ENCODE measurements at regions not wholly inside any gene's neighbourhood (a gene's known extent, or its start where the extent isn't known, plus 50 kb on each side); places are given as distances from the start of the nearest gene placed in this dataset.
"Not testable (repeated sequence)": the region's sequence is repeated elsewhere in the genome, so short reads cannot be mapped to it uniquely, and the experiment has no call there.

- H3K36me3 Mint-ChIP-seq = no peaks in the 10 kb centered on the region
- intact Hi-C loops (cut with micrococcal nuclease) = no loop called here
- DNase-seq = no peak
- no peak overlapping the region for H3K27ac Mint-ChIP-seq
- ChIA-PET CTCF (interaction anchor here (1.3 kb wide), 1 partner anchor 21 kb away, joined by 3 read pairs; no protein-coding TSS in a partner anchor), POLR2A (no interaction called here)
- H3K9me3 Mint-ChIP-seq = no peaks in the 10 kb centered on the region
- H3K27me3 Mint-ChIP-seq = peaks cover under 1% of the 10 kb centered on the region
- no peaks in the 10 kb centered on the region for H3K4me1 Mint-ChIP-seq (ENCODE audit: low read depth)
- no peak overlapping the region for H3K4me3 Mint-ChIP-seq
These were observed 138.6 kb upstream of the GPR101 start for GRCh38 chrX:137172317-137172948.

- H3K9me3 Mint-ChIP-seq = no peaks in the 10 kb centered on the region
- no peaks in the 10 kb centered on the region for H3K36me3 Mint-ChIP-seq
- no peak overlapping the region for H3K4me3 Mint-ChIP-seq
- intact Hi-C loops (cut with micrococcal nuclease) = no loop called here
- CTCF ChIA-PET = no interaction called here
- H3K27me3 Mint-ChIP-seq = peaks cover 2% of the 10 kb centered on the region
- POLR2A ChIA-PET = no interaction called here
- DNase-seq = no peak
- H3K4me1 Mint-ChIP-seq (ENCODE audit: low read depth) = no peaks in the 10 kb centered on the region
- no peak overlapping the region for H3K27ac Mint-ChIP-seq
These were observed 137.8 kb upstream of the GPR101 start for GRCh38 chrX:137171626-137172025.

- H3K27me3 Mint-ChIP-seq = peaks cover 3% of the 10 kb centered on the region
- H3K27ac Mint-ChIP-seq = no peak overlapping the region
- no peaks in the 10 kb centered on the region for H3K9me3 Mint-ChIP-seq
- H3K4me1 Mint-ChIP-seq (ENCODE audit: low read depth) = no peaks in the 10 kb centered on the region
- ChIA-PET CTCF (interaction anchor here (1.0 to 1.3 kb wide), 2 partner anchors 12 to 27 kb away, joined by 3 to 4 read pairs; no protein-coding TSS in a partner anchor), POLR2A (no interaction called here)
- intact Hi-C loops (cut with micrococcal nuclease) = no loop called here
- no peaks in the 10 kb centered on the region for H3K36me3 Mint-ChIP-seq
- DNase-seq = peak; percentile 17
- no peak overlapping the region for H3K4me3 Mint-ChIP-seq
These were observed 132.8 kb upstream of the GPR101 start for GRCh38 chrX:137166591-137166990.

GRCh38 chrX:137164329-137164728 lies 130.5 kb upstream of the GPR101 start:
- H3K9me3 Mint-ChIP-seq = no peaks in the 10 kb centered on the region
- no peak overlapping the region for H3K27ac Mint-ChIP-seq
- CTCF ChIA-PET = no interaction called here
- no peaks in the 10 kb centered on the region for H3K4me1 Mint-ChIP-seq (ENCODE audit: low read depth)
- DNase-seq = no peak
- intact Hi-C loops (cut with micrococcal nuclease) = no loop called here
- H3K27me3 Mint-ChIP-seq = peaks cover 4% of the 10 kb centered on the region
- H3K36me3 Mint-ChIP-seq = no peaks in the 10 kb centered on the region
- H3K4me3 Mint-ChIP-seq = no peak overlapping the region
- POLR2A ChIA-PET = no interaction called here

GRCh38 chrX:137151403-137151802 lies 117.6 kb upstream of the GPR101 start:
- CTCF ChIA-PET = no interaction called here
- intact Hi-C loops (cut with micrococcal nuclease) = no loop called here

GRCh38 chrX:137143864-137144263 lies 110.1 kb upstream of the GPR101 start:
- no peaks in the 10 kb centered on the region for H3K36me3 Mint-ChIP-seq
- DNase-seq = no peak
- POLR2A ChIA-PET = no interaction called here
- peaks cover 6% of the 10 kb centered on the region for H3K27me3 Mint-ChIP-seq
- H3K27ac Mint-ChIP-seq = no peak overlapping the region
- intact Hi-C loops (cut with micrococcal nuclease) = no loop called here
- H3K4me1 Mint-ChIP-seq (ENCODE audit: low read depth) = no peaks in the 10 kb centered on the region
- H3K9me3 Mint-ChIP-seq = no peaks in the 10 kb centered on the region
- CTCF ChIA-PET = no interaction called here
- H3K4me3 Mint-ChIP-seq = no peak overlapping the region

More at GRCh38 chrX:137151403-137151802, 117.6 kb upstream of the GPR101 start:
- no peak overlapping the region for H3K27ac Mint-ChIP-seq
- no peak overlapping the region for H3K4me3 Mint-ChIP-seq
- POLR2A ChIA-PET = no interaction called here
- peaks cover 19% of the 10 kb centered on the region for H3K27me3 Mint-ChIP-seq
- no peaks in the 10 kb centered on the region for H3K36me3 Mint-ChIP-seq
- no peaks in the 10 kb centered on the region for H3K9me3 Mint-ChIP-seq
- no peak for DNase-seq
- no peaks in the 10 kb centered on the region for H3K4me1 Mint-ChIP-seq (ENCODE audit: low read depth)

- H3K36me3 Mint-ChIP-seq; intact Hi-C loops (cut with micrococcal nuclease); DNase-seq; H3K4me3 Mint-ChIP-seq; CTCF ChIA-PET; H3K27ac Mint-ChIP-seq; H3K4me1 Mint-ChIP-seq (ENCODE audit: low read depth); H3K27me3 Mint-ChIP-seq; H3K9me3 Mint-ChIP-seq; POLR2A ChIA-PET: not testable (repeated sequence)
These were observed 88.9 kb upstream of the GPR101 start for GRCh38 chrX:137122651-137123050.

GRCh38 chrX:137119049-137119448 lies 85.3 kb upstream of the GPR101 start:
- no peak for DNase-seq
- ChIA-PET POLR2A (no interaction called here), CTCF (no interaction called here)
- Mint-ChIP-seq H3K4me1 (ENCODE audit: low read depth) (no peaks in the 10 kb centered on the region), H3K27me3 (peaks cover 13% of the 10 kb centered on the region), H3K4me3 (no peak overlapping the region), H3K36me3 (no peaks in the 10 kb centered on the region), H3K9me3 (no peaks in the 10 kb centered on the region), H3K27ac (no peak overlapping the region)
- intact Hi-C loops (cut with micrococcal nuclease) = no loop called here

- Mint-ChIP-seq H3K27ac (no peak overlapping the region), H3K4me3 (no peak overlapping the region), H3K27me3 (peaks cover 13% of the 10 kb centered on the region), H3K4me1 (ENCODE audit: low read depth) (no peaks in the 10 kb centered on the region), H3K36me3 (no peaks in the 10 kb centered on the region), H3K9me3 (no peaks in the 10 kb centered on the region)
- ChIA-PET CTCF (no interaction called here), POLR2A (no interaction called here)
- intact Hi-C loops (cut with micrococcal nuclease) = no loop called here
- no peak for DNase-seq
These were observed 84.7 kb upstream of the GPR101 start for GRCh38 chrX:137118536-137118935.

GRCh38 chrX:137118136-137118535 lies 84.3 kb upstream of the GPR101 start:
- Mint-ChIP-seq H3K9me3 (no peaks in the 10 kb centered on the region), H3K27ac (no peak overlapping the region), H3K36me3 (no peaks in the 10 kb centered on the region), H3K4me3 (no peak overlapping the region), H3K27me3 (peaks cover 13% of the 10 kb centered on the region), H3K4me1 (ENCODE audit: low read depth) (no peaks in the 10 kb centered on the region)
- DNase-seq = no peak
- intact Hi-C loops (cut with micrococcal nuclease) = no loop called here
- ChIA-PET CTCF (no interaction called here), POLR2A (no interaction called here)

- H3K9me3 Mint-ChIP-seq; CTCF ChIA-PET; intact Hi-C loops (cut with micrococcal nuclease); H3K27me3 Mint-ChIP-seq; H3K36me3 Mint-ChIP-seq; POLR2A ChIA-PET; H3K27ac Mint-ChIP-seq; H3K4me1 Mint-ChIP-seq (ENCODE audit: low read depth); DNase-seq; H3K4me3 Mint-ChIP-seq: not testable (repeated sequence)
These were observed 74.1 kb upstream of the GPR101 start for GRCh38 chrX:137107877-137108276.

GRCh38 chrX:137101273-137101990 lies 67.6 kb upstream of the GPR101 start:
- Mint-ChIP-seq H3K9me3 (no peaks in the 10 kb centered on the region), H3K27ac (no peak overlapping the region), H3K36me3 (no peaks in the 10 kb centered on the region), H3K4me1 (ENCODE audit: low read depth) (no peaks in the 10 kb centered on the region), H3K27me3 (peaks cover 4% of the 10 kb centered on the region), H3K4me3 (no peak overlapping the region)
- intact Hi-C loops (cut with micrococcal nuclease) = no loop called here
- ChIA-PET CTCF (interaction anchor here (0.9 kb wide), 1 partner anchor 94 kb away, joined by 3 read pairs; no protein-coding TSS in a partner anchor), POLR2A (no interaction called here)
- no peak for DNase-seq
